ENCODE measurements at regions not wholly inside any gene's neighbourhood (a gene's known extent, or its start where the extent isn't known, plus 50 kb on each side); places are given as distances from the start of the nearest gene placed in this dataset.
A peak's percentile ranks its signal among the peaks of the same experiment; 100 is the strongest.
"Not testable (repeated sequence)": the region's sequence is repeated elsewhere in the genome, so short reads cannot be mapped to it uniquely, and the experiment has no call there.

DNA sequence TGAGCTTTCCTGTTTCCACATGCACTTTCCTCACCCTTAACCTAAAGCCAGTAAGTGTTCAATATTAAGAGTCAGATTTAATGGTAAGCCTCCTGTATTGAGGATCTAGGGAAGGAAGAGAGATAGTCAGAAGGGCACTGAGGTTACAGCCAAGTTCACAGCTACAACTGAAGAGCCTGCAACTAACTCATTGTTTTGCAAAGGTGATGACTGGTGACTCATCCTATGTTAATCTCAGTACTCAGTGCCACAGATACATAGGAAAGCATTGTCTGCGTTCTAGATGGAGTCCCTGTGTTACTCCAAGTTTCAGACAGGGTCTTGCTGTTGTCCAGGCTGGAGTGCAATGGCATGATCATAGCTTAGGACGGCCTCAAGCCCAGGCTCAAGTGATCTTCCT lies 157.0 kb upstream of the RBM19 start:
- DNase-seq (ENCODE audit: low spot score): no peak

DNA sequence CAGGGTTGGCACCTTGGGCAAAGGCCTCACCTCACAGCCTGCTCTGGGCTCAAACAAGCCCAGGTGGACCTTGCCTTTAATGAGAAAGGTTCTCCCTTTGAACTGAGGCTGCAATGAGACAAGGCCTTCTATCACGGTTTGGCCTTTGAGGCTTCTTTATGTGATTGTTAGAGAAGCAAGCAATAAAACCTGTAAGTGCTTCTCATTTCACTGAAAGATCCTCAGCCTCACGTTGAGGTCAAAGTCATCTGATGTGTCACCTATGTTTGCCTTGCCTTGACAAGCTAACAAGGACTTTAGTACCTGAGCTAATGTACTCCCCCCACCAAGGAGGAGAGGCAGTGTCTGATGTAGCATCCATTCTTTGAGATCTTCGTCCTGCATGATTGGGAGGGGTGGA lies 155.9 kb upstream of the RBM19 start:
- no peak for DNase-seq (ENCODE audit: low spot score)

DNA sequence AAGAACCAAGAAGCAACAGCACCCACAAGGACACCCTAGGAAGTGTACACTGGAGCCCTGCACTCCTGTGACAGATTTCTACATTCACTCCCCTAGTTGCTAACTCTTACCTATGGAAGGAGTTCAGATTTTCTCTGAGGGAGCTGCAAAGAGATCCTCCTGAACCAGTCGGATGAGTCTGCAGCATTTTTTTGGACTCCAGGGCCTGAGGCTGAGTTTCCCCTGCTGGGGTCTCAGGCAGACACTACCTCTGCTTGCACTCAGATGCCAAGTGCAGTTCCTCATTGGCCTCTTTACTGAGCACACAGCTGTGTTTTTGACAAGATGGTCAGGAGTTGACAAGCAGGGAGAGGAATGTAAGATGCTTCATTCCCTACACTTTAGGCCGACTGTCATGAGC lies 153.2 kb upstream of the RBM19 start:
- DNase-seq (ENCODE audit: low spot score): no peak

DNA sequence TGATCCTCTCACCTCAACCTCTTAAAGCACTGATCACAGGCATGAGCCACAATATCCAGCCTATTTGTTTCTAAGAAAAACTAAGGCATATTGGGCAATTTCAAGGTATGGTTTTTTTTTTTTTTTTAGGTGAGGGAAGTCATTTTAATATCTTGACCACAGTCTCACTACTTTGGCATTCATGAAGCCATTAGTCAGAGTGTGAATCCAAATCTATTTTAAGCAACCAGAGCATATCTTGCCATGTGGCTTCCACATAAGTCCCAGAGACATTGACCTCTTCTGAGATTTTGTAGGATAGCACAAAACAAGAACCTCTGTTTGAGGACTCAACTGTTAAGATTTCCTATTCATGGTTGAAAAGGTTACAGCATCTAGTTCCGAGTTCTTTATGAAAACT lies 130.3 kb upstream of the RBM19 start:
- peak; percentile 8 for DNase-seq (ENCODE audit: low spot score)

DNA sequence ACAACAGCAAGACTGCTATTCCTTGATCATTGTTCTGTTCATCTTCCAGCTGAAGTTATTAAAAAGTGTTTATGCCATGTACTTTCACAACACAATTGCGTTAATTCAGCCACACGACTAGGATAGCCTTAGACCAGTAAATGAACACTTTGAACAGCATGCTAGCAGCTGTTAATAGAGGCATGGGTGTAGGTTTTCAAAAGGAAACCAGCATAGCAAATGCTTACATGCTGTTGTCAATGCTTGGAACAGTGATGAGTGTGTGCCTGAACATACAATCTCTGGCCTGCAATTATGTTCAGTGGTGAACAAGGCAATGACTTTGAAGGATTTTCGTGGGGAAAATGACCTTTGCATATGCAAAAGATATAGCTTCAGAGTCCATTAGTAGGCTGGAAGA lies 127.4 kb upstream of the RBM19 start:
- no peak for DNase-seq (ENCODE audit: low spot score)

DNA sequence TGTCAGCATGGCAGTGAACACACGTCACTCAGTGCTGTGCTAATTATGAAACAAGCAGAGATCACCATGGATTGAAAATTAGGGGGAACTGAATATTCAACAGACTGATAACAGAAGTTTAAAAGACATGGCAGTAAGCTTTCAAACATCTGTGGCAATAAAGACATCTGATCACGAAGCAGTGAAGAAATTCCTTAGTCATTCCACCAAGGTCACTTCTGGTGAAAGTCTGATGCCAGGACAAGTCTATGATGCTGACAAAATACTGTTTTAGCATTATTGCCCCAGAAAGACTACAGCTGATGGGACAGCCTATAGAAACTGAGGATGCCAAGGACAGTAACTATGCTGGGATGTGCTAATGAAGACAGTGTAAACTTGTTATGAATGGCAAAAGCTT lies 126.9 kb upstream of the RBM19 start:
- DNase-seq (ENCODE audit: low spot score): no peak

DNA sequence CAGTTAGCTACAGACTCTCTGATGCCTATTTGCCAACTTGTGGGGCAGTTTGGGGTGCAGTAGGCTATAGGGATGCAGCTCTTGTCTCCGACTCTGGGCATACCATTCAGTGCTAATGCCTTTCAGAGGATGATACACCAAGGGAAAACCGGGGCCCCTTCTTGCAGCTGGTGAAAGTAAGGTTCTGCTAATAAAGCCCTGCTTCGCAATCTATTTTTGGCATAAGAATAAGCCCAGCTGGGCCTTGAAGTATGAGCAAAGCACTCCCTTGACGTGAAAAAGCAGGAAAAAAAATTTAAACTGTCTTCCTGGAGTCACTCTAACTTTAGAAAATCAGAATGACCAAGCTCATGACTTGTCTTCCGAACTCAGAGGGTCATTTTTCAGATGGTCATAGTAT lies 124.1 kb upstream of the RBM19 start:
- no peak for DNase-seq (ENCODE audit: low spot score)

DNA sequence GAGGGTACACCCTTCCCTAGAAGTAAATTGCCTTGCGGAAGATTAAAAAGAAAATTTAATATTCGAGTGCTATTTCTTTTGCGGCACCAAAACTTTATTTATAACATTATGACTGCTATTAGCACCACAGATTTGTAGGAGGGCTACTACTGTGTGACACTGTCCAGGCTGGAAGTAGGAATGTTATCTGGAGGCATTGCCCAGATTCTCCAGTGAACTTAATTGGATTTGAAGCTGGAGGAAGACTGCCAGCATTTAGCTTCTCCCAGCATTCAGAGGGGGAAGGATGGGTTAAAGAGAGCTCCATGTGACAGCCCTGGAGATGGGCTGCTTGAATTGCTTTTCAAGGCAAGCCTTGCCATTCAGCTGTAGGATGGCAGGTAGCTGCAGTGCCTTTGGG lies 107.0 kb upstream of the RBM19 start:
- no peak for DNase-seq (ENCODE audit: low spot score)

DNA sequence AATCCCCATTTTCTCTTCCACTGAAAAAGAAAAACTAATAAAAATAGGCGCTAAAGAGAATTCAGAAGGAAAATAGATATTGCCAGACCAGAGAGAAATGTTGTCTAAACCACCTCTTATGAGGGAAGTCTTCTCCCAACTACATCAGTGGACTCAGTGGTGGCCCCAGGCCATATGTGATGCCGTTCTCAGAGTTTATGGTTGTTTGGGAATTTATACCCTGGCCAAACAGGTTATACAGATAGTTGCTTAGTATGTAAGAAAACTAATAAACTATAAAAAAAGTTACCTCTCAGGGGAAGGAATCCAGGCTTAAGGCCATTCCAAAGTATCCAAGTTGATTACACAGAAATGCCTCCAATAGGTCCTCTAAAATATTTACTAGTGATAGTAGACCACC lies 103.4 kb upstream of the RBM19 start:
- DNase-seq (ENCODE audit: low spot score): no peak

DNA sequence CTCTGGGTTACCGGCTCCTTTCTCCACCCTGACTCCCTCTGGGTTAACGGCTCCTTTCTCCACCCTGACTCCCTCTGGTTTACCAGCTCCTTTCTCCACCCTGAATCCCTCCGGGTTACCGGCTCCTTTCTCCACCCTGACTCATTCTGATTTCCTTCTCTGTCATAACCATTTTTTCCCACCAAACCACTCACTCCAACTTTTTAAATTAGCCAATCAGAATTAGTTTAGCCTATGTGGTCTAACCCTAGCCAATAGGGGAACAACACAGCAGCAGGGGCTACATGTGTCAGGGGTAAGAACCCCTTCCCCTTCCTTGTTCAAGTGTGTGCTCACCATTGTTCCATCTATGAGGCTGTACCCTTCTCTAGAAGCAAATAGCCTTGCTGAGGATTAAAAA lies 98.4 kb upstream of the RBM19 start:
- DNase-seq (ENCODE audit: low spot score): no peak

DNA sequence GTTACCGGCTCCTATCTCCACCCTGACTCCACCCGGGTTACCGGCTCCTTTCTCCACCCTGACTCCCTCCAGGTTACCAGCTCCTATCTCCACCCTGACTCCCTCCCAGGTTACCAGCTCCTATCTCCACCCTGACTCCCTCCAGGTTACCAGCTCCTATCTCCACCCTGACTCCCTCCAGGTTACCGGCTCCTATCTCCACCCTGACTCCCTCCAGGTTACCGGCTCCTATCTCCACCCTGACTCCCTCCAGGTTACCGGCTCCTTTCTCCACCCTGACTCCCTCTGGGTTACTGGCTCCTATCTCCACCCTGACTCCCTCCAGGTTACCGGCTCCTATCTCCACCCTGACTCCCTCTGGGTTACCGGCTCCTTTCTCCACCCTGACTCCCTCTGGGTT lies 97.9 kb upstream of the RBM19 start:
- not testable (repeated sequence) for DNase-seq (ENCODE audit: low spot score)

DNA sequence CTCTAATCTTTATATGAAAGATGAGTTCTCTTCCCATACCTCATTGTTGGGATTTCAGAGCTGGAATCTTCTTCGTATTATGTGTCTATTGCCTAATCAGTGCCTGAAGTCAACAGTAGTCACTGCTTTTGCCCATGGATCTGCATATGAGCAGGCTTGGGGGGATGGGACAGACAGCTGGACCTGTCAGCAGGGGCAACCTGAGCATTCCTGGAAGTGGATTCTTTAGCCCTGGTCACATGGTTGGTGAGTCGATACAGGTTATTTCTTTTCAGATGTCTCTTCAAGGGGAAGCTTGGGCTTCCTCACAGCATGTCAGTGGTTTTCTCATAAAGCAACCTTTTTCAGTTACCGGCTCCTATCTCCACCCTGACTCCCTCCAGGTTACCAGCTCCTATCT lies 97.3 kb upstream of the RBM19 start:
- no peak for DNase-seq (ENCODE audit: low spot score)

DNA sequence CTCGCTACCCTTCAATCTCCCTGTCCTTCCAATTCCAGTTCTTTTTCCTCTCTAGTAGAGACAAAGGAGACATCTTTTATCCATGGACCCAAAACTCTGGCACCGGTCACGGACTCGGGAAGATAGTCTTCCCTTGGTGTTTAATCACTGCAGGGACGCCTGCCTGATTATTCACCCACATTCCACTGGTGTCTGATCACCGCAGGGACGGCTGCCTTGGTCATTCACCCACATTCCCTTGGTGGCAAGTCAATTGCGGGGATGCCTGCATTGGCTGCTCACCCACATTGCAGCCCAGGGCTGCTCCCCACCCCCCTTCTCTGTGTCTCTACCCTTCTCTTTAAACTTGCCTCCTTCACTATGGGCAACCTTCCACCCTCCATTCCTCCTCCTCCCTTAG lies 90.2 kb upstream of the RBM19 start:
- DNase-seq (ENCODE audit: low spot score): not testable (repeated sequence)

DNA sequence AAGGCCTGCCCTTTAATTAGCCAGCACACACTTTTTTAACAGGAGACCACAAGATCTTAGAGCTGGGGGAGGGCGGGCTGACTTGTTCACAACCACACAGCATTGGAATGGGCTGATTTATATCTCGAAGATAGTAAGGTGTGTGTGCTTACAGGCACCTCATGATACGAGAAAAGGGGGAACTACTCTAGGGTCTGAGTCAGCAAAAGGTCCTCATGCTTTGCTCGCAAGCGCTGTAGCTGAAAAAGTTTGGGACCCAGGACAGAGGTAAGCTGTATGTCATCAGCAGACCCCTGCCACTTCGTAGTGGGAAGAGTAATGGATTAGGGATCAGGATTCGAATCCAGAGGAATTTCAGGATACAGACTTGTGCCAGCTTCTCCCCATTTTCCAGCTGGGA lies 88.9 kb upstream of the RBM19 start:
- DNase-seq (ENCODE audit: low spot score): no peak

DNA sequence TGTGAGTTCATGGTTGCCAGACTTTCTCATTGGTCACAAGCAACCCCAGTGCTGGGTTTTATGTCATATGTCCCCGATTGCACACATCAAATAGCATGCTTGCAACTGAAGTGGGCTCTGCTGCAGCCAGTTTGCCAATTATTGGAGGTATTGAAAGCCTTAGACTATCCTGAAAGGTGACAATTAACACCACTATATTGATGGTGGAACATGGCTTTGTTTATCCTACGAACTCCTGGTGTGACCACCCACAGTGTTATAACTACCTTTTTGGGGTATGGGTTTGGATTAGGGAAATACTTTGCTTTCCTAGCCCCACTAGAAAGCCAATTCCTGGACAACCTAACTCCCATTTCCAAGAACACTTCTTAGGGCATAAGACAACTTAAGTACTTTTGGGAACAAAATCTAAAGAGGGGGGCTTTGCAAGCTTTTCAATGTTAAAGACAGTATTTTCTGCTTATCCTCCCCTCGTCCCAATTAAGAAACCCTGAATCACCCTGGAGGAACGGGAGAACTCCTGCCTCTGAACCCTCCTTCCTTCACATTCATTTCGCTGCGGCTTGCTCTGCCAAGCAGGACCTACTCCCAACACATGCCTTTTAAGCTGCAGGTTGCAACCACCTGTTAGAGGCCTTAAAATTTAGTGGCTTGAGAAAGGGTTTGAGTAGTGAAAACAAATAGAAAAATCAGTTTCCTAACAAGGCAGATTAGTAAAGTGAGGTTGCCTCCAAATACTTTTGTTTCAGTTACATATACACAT lies 80.3 kb upstream of the RBM19 start:
- no peak for DNase-seq (ENCODE audit: low spot score)

DNA sequence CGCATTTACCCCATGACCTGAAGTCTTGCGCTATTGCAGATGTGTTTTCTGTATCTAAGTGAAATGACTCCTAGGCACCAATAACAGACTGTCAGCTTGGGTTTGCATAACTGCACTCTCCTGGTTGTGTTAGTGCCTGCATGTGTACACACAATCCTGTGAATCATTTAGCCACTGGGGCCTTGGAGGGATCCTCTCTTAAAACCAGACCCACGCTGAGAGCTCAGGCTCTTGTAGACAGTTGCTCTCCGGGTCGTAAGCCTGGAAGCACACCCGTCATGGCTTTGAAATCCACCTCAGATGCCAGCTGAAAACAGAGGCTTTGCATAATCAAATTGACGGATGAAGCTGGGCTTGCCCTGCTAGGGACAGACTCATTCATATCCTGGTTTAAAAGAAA lies 79.2 kb upstream of the RBM19 start:
- DNase-seq (ENCODE audit: low spot score): no peak

DNA sequence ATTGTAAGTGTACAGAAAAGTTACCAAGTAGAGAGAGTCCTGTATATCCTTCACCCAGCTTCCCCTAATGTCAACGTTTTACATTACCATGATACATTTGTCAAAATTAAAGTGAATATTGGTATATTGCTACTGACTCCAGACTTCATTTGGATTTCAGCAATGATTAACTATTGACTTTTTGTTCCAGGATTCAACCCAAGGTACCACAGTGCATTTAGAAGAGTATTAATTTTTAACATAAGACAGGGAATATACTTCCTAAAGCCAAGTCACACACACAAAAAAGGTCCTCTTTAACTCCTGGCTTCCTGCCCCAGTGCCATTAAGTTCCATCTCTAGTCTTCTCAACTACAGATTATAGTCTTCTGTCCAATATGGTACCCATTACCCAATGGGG lies 75.5 kb upstream of the RBM19 start:
- DNase-seq (ENCODE audit: low spot score): no peak

DNA sequence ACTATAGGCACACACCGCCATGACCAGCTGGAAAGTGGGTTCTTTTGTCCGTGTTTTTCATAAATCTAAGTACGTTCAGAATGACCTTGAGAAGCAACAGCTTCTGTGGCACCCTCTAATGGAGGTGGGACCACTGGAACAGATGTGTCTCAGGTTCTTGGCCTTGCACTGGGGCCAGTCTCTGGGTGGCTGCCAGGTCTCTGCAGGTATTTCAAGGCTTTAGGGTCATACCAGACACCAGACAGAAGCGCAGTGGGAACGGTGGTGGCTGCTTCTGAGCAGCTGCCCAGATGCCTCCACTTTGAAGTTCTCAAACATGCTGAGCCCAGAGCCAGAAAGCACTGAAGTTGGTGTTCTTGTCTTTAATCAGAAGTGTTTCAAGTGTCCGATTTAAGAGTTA lies 75.0 kb upstream of the RBM19 start:
- DNase-seq (ENCODE audit: low spot score): no peak

DNA sequence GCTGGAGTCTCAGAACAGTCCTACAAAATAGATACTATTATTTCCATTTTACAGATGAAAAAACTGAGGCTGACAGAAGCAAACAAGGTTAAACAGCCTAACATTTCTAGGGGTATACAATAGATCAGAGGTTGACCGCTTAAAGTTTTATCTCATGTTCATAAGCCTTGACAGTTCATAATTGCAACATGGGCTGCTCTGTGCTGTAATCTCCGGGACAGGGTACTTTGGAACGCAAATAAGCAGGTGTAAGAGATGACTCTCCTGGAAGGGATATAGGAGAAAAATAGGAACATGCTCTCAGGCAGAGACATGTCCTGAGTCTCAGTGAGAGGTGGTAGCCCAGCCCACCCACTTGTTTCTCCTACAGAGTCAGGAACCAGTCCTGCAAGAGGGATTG lies 72.8 kb upstream of the RBM19 start:
- no peak for DNase-seq (ENCODE audit: low spot score)

DNA sequence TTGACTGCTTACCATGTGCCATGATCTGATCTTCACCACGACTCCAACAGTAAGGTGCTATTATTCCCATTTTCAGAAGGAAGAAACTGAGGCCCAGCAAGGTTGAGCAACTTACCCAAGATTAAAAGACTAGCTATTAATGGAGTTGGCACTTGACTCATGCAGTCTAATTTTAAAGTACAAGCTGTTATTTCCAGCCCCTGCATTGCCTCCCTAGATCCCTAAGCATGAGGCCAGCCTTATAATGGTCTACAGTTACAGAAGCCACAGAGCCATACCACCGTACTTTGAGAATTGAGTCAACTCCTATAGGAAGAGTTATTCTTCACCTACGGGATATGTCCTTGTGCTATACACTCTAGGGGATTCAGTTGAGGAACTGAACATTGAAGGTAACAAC lies 66.7 kb upstream of the RBM19 start:
- DNase-seq (ENCODE audit: low spot score): no peak

DNA sequence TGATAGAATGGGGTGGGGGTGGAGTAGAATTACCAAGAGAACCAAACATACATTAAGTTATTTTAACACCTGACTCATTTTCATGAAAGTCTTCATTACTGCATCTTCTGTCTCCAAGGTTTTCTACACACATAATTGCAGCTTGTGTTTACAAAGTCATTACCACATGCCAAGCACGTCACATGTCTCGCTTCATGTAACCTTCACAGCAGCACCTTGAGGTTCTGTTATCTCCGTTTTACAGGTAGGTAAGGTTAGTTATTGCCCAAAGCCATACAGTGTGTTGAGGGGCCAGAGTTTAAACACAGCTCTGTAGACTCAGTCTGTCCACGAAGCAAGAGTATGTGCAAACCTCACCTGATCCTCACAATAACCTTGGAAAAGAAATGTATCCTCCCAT lies 64.3 kb upstream of the RBM19 start:
- no peak for DNase-seq (ENCODE audit: low spot score)

DNA sequence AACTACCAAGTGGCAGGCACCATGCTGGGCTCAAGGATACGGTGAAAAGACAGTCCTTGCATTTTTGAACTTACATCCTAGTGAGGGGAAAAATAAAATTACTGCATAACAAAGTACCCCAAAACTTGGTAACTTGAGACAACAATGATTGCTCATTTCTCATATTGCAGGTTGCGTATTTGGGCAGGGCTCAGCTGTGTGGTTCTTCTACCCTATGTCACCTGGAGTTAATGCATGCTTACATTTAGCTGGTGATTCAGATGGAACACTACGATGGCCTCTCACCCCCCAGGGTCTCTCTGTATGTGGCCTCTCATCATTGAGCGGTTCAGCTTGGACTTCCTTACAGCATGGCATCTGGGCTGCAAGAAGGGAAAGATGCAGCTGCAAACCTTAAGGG lies 60.7 kb upstream of the RBM19 start:
- no peak for DNase-seq (ENCODE audit: low spot score)

DNA sequence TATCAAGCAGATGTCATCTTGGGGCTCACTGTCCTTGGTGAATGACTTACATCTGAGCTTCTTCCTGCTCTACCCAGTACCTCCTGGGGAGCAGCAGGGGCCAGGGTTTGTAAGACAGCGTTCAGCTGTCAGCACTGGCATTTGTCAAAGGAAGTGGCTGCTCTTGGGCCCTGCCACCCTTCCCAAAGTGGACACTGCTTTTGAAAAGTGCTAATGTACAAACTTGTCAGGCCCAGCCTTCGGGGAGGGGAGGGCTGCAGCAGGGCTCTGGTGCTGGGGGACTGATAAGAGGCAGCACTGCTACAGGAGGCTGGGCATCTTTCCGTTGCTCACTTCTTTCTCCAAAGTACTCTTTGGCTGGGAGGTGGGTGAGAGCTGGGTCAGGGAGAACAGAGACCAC lies 59.8 kb upstream of the RBM19 start:
- no peak for DNase-seq (ENCODE audit: low spot score)

DNA sequence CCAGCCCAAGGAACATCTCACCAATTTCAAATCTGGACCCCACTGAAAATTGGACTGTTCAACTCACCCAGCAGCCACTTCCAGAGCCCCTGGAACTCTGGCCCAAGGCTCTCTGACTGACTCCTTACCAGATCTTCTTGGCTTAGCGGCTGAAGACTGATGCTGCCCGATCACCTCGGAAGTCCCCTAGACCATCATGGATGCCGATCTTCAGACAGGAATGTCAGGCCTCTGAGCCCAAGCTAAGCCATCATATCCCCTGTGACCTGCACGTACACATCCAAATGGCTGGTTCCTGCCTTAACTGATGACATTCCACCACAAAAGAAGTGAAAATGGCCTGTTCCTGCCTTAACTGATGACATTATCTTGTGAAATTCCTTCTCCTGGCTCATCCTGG lies 56.0 kb upstream of the RBM19 start:
- DNase-seq (ENCODE audit: low spot score): not testable (repeated sequence)

DNA sequence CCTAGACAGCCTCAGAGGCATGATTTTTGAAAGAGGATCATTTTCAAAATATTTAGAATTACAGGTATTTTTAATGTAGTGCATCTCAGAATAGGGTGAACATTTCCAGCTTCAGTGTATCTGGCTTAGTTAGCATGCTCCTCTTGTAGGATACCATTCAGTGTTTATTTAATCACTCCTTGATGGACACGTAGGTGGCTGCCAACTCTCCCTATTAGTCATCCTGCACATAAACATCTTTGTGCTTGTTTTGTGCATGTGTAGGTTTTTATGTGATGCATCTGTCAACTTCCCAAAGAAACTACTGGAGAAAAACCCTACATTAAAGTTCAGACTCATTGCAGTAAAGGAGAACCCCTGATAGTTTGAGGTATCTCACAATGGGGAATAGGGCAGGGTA lies 52.5 kb upstream of the RBM19 start:
- DNase-seq (ENCODE audit: low spot score): no peak

Data from RKO (cell line).